Mucosa of descending colon (tissue), 3 donors: ENCODE measurements at regions not wholly inside any gene's neighbourhood (a gene's known extent, or its start where the extent isn't known, plus 50 kb on each side); places are given as distances from the start of the nearest gene placed in this dataset.
"Not testable (repeated sequence)": the region's sequence is repeated elsewhere in the genome, so short reads cannot be mapped to it uniquely, and the experiment has no call there.

ENCODE experiments used
- ATAC-seq: fragments of 200-7000 bp; cut with Tn5 transposase; one replicate; pipeline ENCODE4 v1.9.1; 2020; ENCODE audit warnings: mild to moderate bottlenecking, moderate library complexity
- DNase-seq, 3 donors: peaks; one replicate each; pipeline ENCODE4 v3.0.0-alpha.2; 2020
- H3K36me3 ChIP-seq: fragments of 200-600 bp; one replicate; pipeline ENCODE4 v1.8.0; 2021; ENCODE audit warnings: low read depth, mild to moderate bottlenecking
- H3K4me1 ChIP-seq: fragments of 200-600 bp; one replicate; pipeline ENCODE4 v1.8.0; 2021; ENCODE audit warnings: low read depth, mild to moderate bottlenecking
- H3K4me3 ChIP-seq: fragments of 200-600 bp; one replicate; pipeline ENCODE4 v1.8.0; 2021; ENCODE audit warnings: mild to moderate bottlenecking
- H3K9me3 ChIP-seq: fragments of 200-600 bp; one replicate; pipeline ENCODE4 v1.8.0; 2021; ENCODE audit warnings: mild to moderate bottlenecking
- CTCF ChIP-seq: fragments of 200-600 bp; IDR thresholded peaks from one replicate; pipeline ENCODE4 v1.8.0; 2022; ENCODE audit warnings: antibody characterized with exemption, mild to moderate bottlenecking
- intact Hi-C, 2 donors: fragments of 100-400 bp; cut with DNase I in 1 of 2; cut with micrococcal nuclease in 1 of 2; formaldehyde crosslinking; loops; one replicate each; pipeline versions ENCODE4 v1.11.0 to v1.11.1; 2022; cut with DNase I, micrococcal nuclease
- donor health status: DM: no; HTN: no; CAD: no; lungs with moderate emphysema.
- donor health status: DM: no; HTN: no; CAD: no.
- donor health status: DM: no; HTN: yes; CAD: no.

GRCh38 chr5:99368726-99369125 is 439.9 kb upstream of the CHD1 start:
- ATAC-seq = no peak
- Histone ChIP-seq H3K4me3 (no peak overlapping the region), H3K9me3 (no peaks in the 10 kb centered on the region), H3K4me1 (no peaks in the 10 kb centered on the region), H3K36me3 (no peaks in the 10 kb centered on the region)
- intact Hi-C loops = no loop called here
- no peak for DNase-seq
- TF ChIP-seq CTCF = no peak

GRCh38 chr5:99355881-99356280 is 427.1 kb upstream of the CHD1 start:
- no peaks in the 10 kb centered on the region for H3K4me1 ChIP-seq
- ATAC-seq = no peak
- intact Hi-C loops = no loop called here

GRCh38 chr5:99349787-99350186 is 421.0 kb upstream of the CHD1 start:
- Histone ChIP-seq H3K4me3 (no peak overlapping the region), H3K9me3 (no peaks in the 10 kb centered on the region), H3K4me1 (no peaks in the 10 kb centered on the region), H3K36me3 (no peaks in the 10 kb centered on the region)
- DNase-seq = no peak
- no peak for TF ChIP-seq CTCF
- intact Hi-C loops = no loop called here
- ATAC-seq = no peak

More at GRCh38 chr5:99355881-99356280, 427.1 kb upstream of the CHD1 start:
- Histone ChIP-seq H3K4me3 (no peak overlapping the region), H3K9me3 (no peaks in the 10 kb centered on the region), H3K36me3 (no peaks in the 10 kb centered on the region)
- TF ChIP-seq CTCF = no peak
- no peak for DNase-seq

GRCh38 chr5:99348597-99348996 is 419.8 kb upstream of the CHD1 start:
- Histone ChIP-seq H3K4me1 (no peaks in the 10 kb centered on the region), H3K9me3 (no peaks in the 10 kb centered on the region), H3K4me3 (no peak overlapping the region), H3K36me3 (no peaks in the 10 kb centered on the region)
- intact Hi-C loops = no loop called here
- no peak for TF ChIP-seq CTCF
- DNase-seq (no peak), ATAC-seq (no peak)

- H3K4me1 ChIP-seq, DNase-seq, H3K36me3 ChIP-seq, H3K4me3 ChIP-seq, intact Hi-C loops, H3K9me3 ChIP-seq, ATAC-seq: not testable (repeated sequence)
These were observed 411.0 kb upstream of the CHD1 start for GRCh38 chr5:99339758-99340157.

GRCh38 chr5:99334936-99335335 is 406.1 kb upstream of the CHD1 start:
- no peaks in the 10 kb centered on the region for H3K9me3 ChIP-seq
- no peak overlapping the region for H3K4me3 ChIP-seq
- H3K4me1 ChIP-seq = no peaks in the 10 kb centered on the region
- intact Hi-C loops = no loop called here
- no peak for ATAC-seq
- no peak for DNase-seq
- no peak for TF ChIP-seq CTCF
- no peaks in the 10 kb centered on the region for H3K36me3 ChIP-seq
